Thyroid gland (tissue), 4 donors: ENCODE measurements at regions not wholly inside any gene's neighbourhood (a gene's known extent, or its start where the extent isn't known, plus 50 kb on each side); places are given as distances from the start of the nearest gene placed in this dataset.

Source experiments
- CTCF ChIP-seq, 6 experiments: fragments of 200-600 bp in 3 of 6; fragments of 450-650 bp in 3 of 6; sonication (generic) in 3 of 6; IDR thresholded peaks; one replicate each; pipeline ENCODE4 v1.5.1; 2016 to 2019; ENCODE audit warnings: antibody characterized with exemption in 6 of 6, mild to moderate bottlenecking in 2 of 6, inconsistent platforms in 1 of 6, moderate library complexity in 1 of 6
- POLR2A ChIP-seq, 2 donors: fragments of 450-650 bp; IDR thresholded peaks; one replicate each; pipeline ENCODE4 v1.6.1; 2017; ENCODE audit warnings: antibody characterized with exemption in 2 of 2, mild to moderate bottlenecking in 2 of 2, moderate library complexity in 1 of 2

GRCh38 chr2:106977717-106978116, 91.8 kb upstream of the ST6GAL2 start:
- no peak for TF ChIP-seq CTCF (IDR thresholded peaks at IDR 0.05)
- TF ChIP-seq POLR2A (IDR thresholded peaks at IDR 0.05): no peak
